Ishikawa (cell line): ENCODE measurements at regions not wholly inside any gene's neighbourhood (a gene's known extent, or its start where the extent isn't known, plus 50 kb on each side); places are given as distances from the start of the nearest gene placed in this dataset.

ENCODE experiments used
- CEBPB ChIP-seq: IDR thresholded peaks from 2 replicates; pipeline ENCODE4 v1.6.1; 2012
- CREB1 ChIP-seq: IDR thresholded peaks from 2 replicates; pipeline ENCODE4 v1.6.1; 2012; ENCODE audit warnings: low read depth
- EGR1 ChIP-seq: IDR thresholded peaks from 2 replicates; pipeline ENCODE4 v1.6.1; 2012
- EP300 ChIP-seq: IDR thresholded peaks from 2 replicates; pipeline ENCODE4 v1.6.1; 2012; ENCODE audit warnings: borderline replicate concordance
- FOXM1 ChIP-seq: IDR thresholded peaks from 2 replicates; pipeline ENCODE4 v1.6.1; 2012; ENCODE audit warnings: low read depth, borderline replicate concordance
- NFIC ChIP-seq: IDR thresholded peaks from 2 replicates; pipeline ENCODE4 v1.6.1; 2012
- RAD21 ChIP-seq: IDR thresholded peaks from 2 replicates; pipeline ENCODE4 v1.6.1; 2012; ENCODE audit warnings: low read depth
- TAF1 ChIP-seq: IDR thresholded peaks from 2 replicates; pipeline ENCODE4 v1.6.1; 2012; ENCODE audit warnings: low read depth, mild to moderate bottlenecking
- TCF12 ChIP-seq: IDR thresholded peaks from 2 replicates; pipeline ENCODE4 v1.6.1; 2012; ENCODE audit warnings: low read depth
- TEAD4 ChIP-seq: IDR thresholded peaks from 2 replicates; pipeline ENCODE4 v1.6.1; 2012
- USF1 ChIP-seq: IDR thresholded peaks from 2 replicates; pipeline ENCODE4 v1.6.1; 2012
- YY1 ChIP-seq: IDR thresholded peaks from 2 replicates; pipeline ENCODE4 v1.6.1; 2012; ENCODE audit warnings: low read depth
- ZBTB7A ChIP-seq: IDR thresholded peaks from 2 replicates; pipeline ENCODE4 v1.6.1; 2012; ENCODE audit warnings: low read depth
- TF ChIP-seq, protein P1 (sequence below): IDR thresholded peaks from 2 replicates; pipeline ENCODE4 v1.6.1; 2012
- TF ChIP-seq, protein P2 (sequence below): IDR thresholded peaks from 2 replicates; pipeline ENCODE4 v1.6.1; 2012; ENCODE audit warnings: low read depth, mild to moderate bottlenecking

DNA sequence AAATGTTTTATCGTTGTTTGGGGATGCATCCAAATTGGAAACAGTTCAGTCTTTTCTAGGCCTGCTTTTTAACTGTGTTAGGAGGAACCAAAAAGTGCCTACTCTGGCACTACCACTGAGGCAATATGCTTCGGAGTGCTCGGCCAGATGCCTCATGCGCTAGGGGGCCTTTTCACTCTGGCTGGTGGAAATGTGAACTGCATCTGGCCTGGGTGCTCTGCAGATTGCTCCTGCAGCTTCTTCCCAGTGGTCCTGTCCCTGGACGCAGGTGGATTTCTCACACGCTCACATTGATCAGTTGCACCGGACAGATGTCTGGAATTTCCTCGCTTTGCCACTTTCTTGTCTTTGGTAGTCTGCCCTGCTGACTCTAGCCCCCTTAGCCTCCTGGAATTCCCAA, 330.2 kb upstream of the FMN2 start:
- TF ChIP-seq TCF12 (no peak), TEAD4 (no peak), EGR1 (no peak), RAD21 (no peak), USF1 (no peak), EP300 (no peak), NFIC (no peak), TAF1 (no peak), CEBPB (no peak), CREB1 (no peak), ZBTB7A (no peak), FOXM1 (no peak), YY1 (no peak)
- TF ChIP-seq, protein P1, sequence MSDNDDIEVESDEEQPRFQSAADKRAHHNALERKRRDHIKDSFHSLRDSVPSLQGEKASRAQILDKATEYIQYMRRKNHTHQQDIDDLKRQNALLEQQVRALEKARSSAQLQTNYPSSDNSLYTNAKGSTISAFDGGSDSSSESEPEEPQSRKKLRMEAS, result no peak
- TF ChIP-seq, protein P2, sequence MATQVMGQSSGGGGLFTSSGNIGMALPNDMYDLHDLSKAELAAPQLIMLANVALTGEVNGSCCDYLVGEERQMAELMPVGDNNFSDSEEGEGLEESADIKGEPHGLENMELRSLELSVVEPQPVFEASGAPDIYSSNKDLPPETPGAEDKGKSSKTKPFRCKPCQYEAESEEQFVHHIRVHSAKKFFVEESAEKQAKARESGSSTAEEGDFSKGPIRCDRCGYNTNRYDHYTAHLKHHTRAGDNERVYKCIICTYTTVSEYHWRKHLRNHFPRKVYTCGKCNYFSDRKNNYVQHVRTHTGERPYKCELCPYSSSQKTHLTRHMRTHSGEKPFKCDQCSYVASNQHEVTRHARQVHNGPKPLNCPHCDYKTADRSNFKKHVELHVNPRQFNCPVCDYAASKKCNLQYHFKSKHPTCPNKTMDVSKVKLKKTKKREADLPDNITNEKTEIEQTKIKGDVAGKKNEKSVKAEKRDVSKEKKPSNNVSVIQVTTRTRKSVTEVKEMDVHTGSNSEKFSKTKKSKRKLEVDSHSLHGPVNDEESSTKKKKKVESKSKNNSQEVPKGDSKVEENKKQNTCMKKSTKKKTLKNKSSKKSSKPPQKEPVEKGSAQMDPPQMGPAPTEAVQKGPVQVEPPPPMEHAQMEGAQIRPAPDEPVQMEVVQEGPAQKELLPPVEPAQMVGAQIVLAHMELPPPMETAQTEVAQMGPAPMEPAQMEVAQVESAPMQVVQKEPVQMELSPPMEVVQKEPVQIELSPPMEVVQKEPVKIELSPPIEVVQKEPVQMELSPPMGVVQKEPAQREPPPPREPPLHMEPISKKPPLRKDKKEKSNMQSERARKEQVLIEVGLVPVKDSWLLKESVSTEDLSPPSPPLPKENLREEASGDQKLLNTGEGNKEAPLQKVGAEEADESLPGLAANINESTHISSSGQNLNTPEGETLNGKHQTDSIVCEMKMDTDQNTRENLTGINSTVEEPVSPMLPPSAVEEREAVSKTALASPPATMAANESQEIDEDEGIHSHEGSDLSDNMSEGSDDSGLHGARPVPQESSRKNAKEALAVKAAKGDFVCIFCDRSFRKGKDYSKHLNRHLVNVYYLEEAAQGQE, result no peak

DNA sequence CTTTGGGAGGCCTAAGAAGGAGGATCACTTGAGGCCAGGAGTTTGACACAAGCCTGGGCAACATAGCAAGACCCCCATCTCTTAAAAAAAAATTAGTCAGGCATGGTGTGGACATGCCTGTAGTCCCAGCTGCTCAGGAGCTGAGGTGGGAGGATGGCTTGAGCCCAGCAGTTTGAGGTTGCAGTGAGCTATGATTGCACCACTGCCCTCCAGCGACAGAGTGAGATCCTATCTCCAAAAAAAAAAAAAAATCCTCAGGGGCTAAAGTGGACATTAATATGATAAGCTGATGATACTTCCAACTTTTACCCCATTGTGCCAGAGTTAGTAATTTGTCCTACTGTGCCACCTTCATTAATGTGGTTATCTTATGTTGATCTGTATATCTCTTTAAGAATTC, 327.8 kb upstream of the FMN2 start:
- no peak for TF ChIP-seq EGR1
- TF ChIP-seq FOXM1, result no peak
- no peak for TF ChIP-seq TEAD4
- no peak for TF ChIP-seq EP300
- TF ChIP-seq ZBTB7A, result no peak

GRCh38 chr1:239764546-239764945, 327.1 kb upstream of the FMN2 start:
- TF ChIP-seq EGR1 (no peak), TAF1 (no peak), TEAD4 (no peak), USF1 (no peak), EP300 (no peak), TCF12 (no peak), ZBTB7A (no peak), RAD21 (no peak), CEBPB (no peak), CREB1 (no peak)
- TF ChIP-seq, protein P2, result no peak
- TF ChIP-seq, protein P1, result no peak

- TF ChIP-seq FOXM1 (no peak), EGR1 (no peak), ZBTB7A (no peak), TCF12 (no peak), NFIC (no peak), EP300 (no peak), USF1 (no peak), CREB1 (no peak), TEAD4 (no peak), RAD21 (no peak), CEBPB (no peak), TAF1 (no peak), YY1 (no peak)
- TF ChIP-seq, protein P2, result no peak
- TF ChIP-seq, protein P1, result no peak
Measured at GRCh38 chr1:239765163-239765562, 326.5 kb upstream of the FMN2 start.
